Osteocyte (in vitro differentiated cells): ENCODE measurements at regions not wholly inside any gene's neighbourhood (a gene's known extent, or its start where the extent isn't known, plus 50 kb on each side); places are given as distances from the start of the nearest gene placed in this dataset.

Experiments
- DNase-seq: peaks from one replicate; pipeline ENCODE4 v3.0.0; 2021; ENCODE audit warnings: mixed read lengths; ENCODE audit not compliant: unreplicated experiment; ENCODE audit errors: extremely low spot score
- H3K27ac Mint-ChIP-seq: one replicate; pipeline ENCODE4 v1.8.0; 2021; ENCODE audit warnings: mild to moderate bottlenecking, mixed read lengths; ENCODE audit not compliant: unreplicated experiment
- H3K27me3 Mint-ChIP-seq: one replicate; pipeline ENCODE4 v1.8.0; 2021; ENCODE audit warnings: mixed read lengths; ENCODE audit not compliant: unreplicated experiment
- H3K36me3 Mint-ChIP-seq: one replicate; pipeline ENCODE4 v1.8.0; 2021; ENCODE audit warnings: mixed read lengths; ENCODE audit not compliant: unreplicated experiment
- H3K4me1 Mint-ChIP-seq: one replicate; pipeline ENCODE4 v1.8.0; 2021; ENCODE audit warnings: mixed read lengths; ENCODE audit not compliant: unreplicated experiment
- H3K4me3 Mint-ChIP-seq: one replicate; pipeline ENCODE4 v1.8.0; 2021; ENCODE audit warnings: mild to moderate bottlenecking, moderate library complexity, mixed read lengths; ENCODE audit not compliant: unreplicated experiment
- H3K9me3 Mint-ChIP-seq: one replicate; pipeline ENCODE4 v1.8.0; 2021; ENCODE audit warnings: mixed read lengths; ENCODE audit not compliant: unreplicated experiment
- CTCF ChIP-seq: fragments of 200-600 bp; sonication (generic); IDR thresholded peaks from 2 replicates; pipeline ENCODE4 v1.5.0; 2021; ENCODE audit warnings: antibody characterized with exemption, mild to moderate bottlenecking, moderate library complexity

GRCh38 chr2:221212105-221212504 lies 360.0 kb downstream of the EPHA4 start:
- Mint-ChIP-seq H3K4me1 (no peaks in the 10 kb centered on the region), H3K9me3 (no peaks in the 10 kb centered on the region), H3K27ac (no peak overlapping the region), H3K4me3 (no peak overlapping the region), H3K27me3 (no peaks in the 10 kb centered on the region), H3K36me3 (no peaks in the 10 kb centered on the region)
- no peak for DNase-seq
- no peak for TF ChIP-seq CTCF

GRCh38 chr2:221215487-221215886 lies 356.6 kb downstream of the EPHA4 start:
- Mint-ChIP-seq H3K4me1 (no peaks in the 10 kb centered on the region), H3K36me3 (no peaks in the 10 kb centered on the region), H3K27ac (no peak overlapping the region), H3K4me3 (no peak overlapping the region), H3K9me3 (no peaks in the 10 kb centered on the region), H3K27me3 (no peaks in the 10 kb centered on the region)
- no peak for TF ChIP-seq CTCF
- no peak for DNase-seq

GRCh38 chr2:221216636-221217035 lies 355.5 kb downstream of the EPHA4 start:
- Mint-ChIP-seq H3K9me3 (no peaks in the 10 kb centered on the region), H3K27ac (no peak overlapping the region), H3K4me3 (no peak overlapping the region), H3K4me1 (no peaks in the 10 kb centered on the region), H3K36me3 (no peaks in the 10 kb centered on the region), H3K27me3 (no peaks in the 10 kb centered on the region)
- no peak for DNase-seq
- TF ChIP-seq CTCF = no peak

GRCh38 chr2:221225752-221226151 lies 346.4 kb downstream of the EPHA4 start:
- Mint-ChIP-seq H3K36me3 (no peaks in the 10 kb centered on the region), H3K4me3 (no peak overlapping the region), H3K4me1 (no peaks in the 10 kb centered on the region), H3K27me3 (peaks cover 2% of the 10 kb centered on the region), H3K9me3 (no peaks in the 10 kb centered on the region), H3K27ac (no peak overlapping the region)
- no peak for TF ChIP-seq CTCF
- DNase-seq = no peak

- H3K9me3 Mint-ChIP-seq = no peaks in the 10 kb centered on the region
- no peak overlapping the region for H3K4me3 Mint-ChIP-seq
- no peaks in the 10 kb centered on the region for H3K36me3 Mint-ChIP-seq
Measured at GRCh38 chr2:221228214-221228769, 343.8 kb downstream of the EPHA4 start.

More at GRCh38 chr2:221228214-221228769, 343.8 kb downstream of the EPHA4 start:
- Mint-ChIP-seq H3K27ac (no peak overlapping the region), H3K4me1 (no peaks in the 10 kb centered on the region), H3K27me3 (peaks cover 2% of the 10 kb centered on the region)
- no peak for TF ChIP-seq CTCF
- no peak for DNase-seq
